Chondrocyte (in vitro differentiated cells): ENCODE measurements at regions not wholly inside any gene's neighbourhood (a gene's known extent, or its start where the extent isn't known, plus 50 kb on each side); places are given as distances from the start of the nearest gene placed in this dataset.

Source experiments
- DNase-seq: peaks from one replicate; pipeline ENCODE4 v3.0.0; 2021; ENCODE audit warnings: mixed read lengths, low spot score
- H3K27ac Mint-ChIP-seq: one replicate; pipeline ENCODE4 v1.8.0; 2021; ENCODE audit warnings: mild to moderate bottlenecking, moderate library complexity, mixed read lengths; ENCODE audit not compliant: unreplicated experiment
- H3K27me3 Mint-ChIP-seq: 2 replicates; pipeline ENCODE4 v1.8.0; 2021; ENCODE audit warnings: low read depth, mixed read lengths
- H3K36me3 Mint-ChIP-seq: 2 replicates; pipeline ENCODE4 v1.8.0; 2021; ENCODE audit warnings: low read depth, mixed read lengths
- H3K4me1 Mint-ChIP-seq: 2 replicates; pipeline ENCODE4 v1.8.0; 2021; ENCODE audit warnings: low read depth, mild to moderate bottlenecking, mixed read lengths
- H3K4me3 Mint-ChIP-seq: one replicate; pipeline ENCODE4 v1.8.0; 2021; ENCODE audit warnings: mild to moderate bottlenecking, moderate library complexity, mixed read lengths; ENCODE audit not compliant: unreplicated experiment
- H3K9me3 Mint-ChIP-seq: 2 replicates; pipeline ENCODE4 v1.8.0; 2021; ENCODE audit warnings: low read depth, mixed read lengths
- CTCF ChIP-seq: fragments of 200-600 bp; sonication (generic); IDR thresholded peaks from 2 replicates; pipeline ENCODE4 v1.5.0; 2021; ENCODE audit warnings: antibody characterized with exemption, mild to moderate bottlenecking, moderate library complexity

- Mint-ChIP-seq H3K4me1 (peaks cover 14% of the 10 kb centered on the region), H3K4me3 (no peak overlapping the region), H3K9me3 (peaks cover 3% of the 10 kb centered on the region), H3K27ac (no peak overlapping the region), H3K36me3 (no peaks in the 10 kb centered on the region), H3K27me3 (no peaks in the 10 kb centered on the region)
- no peak for TF ChIP-seq CTCF
- DNase-seq = no peak
Measured at GRCh38 chr12:75701859-75702258, 190.4 kb upstream of the KRR1 start.

DNA sequence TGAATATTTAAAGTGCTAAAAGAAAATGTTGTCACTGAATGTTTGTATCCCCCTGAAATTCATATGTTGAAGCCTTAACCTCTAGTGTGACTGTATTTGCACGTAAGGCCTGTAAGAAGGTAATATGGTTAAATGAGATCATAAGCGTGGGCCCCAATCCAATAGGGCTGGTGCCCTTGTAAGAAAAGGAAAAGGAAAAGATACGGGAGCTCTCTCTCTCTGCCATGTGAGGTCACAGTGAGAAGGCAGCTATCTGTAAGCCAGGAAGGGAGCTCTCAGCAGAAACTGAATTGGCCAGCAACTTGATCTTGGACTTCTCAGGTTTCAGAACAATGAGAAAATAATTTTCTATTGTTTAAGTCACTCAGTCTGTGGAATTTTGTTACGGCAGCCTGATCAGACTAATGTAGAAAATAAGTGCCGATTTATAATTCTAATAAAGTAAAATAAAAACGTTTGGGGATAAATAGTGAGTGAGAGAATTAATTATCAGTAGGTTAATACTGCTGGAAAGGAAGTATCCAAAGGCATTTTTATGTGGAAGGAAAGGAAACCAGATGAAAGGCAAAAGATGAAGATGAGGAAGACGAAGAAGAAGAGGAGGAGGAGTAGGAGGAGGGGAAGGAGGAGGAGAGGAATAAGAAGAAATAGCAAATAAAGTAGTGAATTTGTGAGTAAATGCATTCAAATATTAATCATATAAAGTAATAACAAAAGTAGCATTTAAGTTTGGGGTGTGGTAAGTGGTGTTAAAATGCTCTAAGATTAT, 188.5 kb upstream of the KRR1 start:
- Mint-ChIP-seq H3K27me3 (peaks cover 1% of the 10 kb centered on the region), H3K9me3 (peaks cover 3% of the 10 kb centered on the region), H3K4me1 (no peaks in the 10 kb centered on the region), H3K36me3 (no peaks in the 10 kb centered on the region), H3K4me3 (no peak overlapping the region), H3K27ac (no peak overlapping the region)
- no peak for DNase-seq
- TF ChIP-seq CTCF = no peak

GRCh38 chr12:75699251-75699650, 187.8 kb upstream of the KRR1 start:
- no peak for TF ChIP-seq CTCF
- H3K4me1 Mint-ChIP-seq = no peaks in the 10 kb centered on the region
- H3K27me3 Mint-ChIP-seq = peaks cover 1% of the 10 kb centered on the region
- H3K36me3 Mint-ChIP-seq = no peaks in the 10 kb centered on the region
- no peak overlapping the region for H3K4me3 Mint-ChIP-seq
- no peak overlapping the region for H3K27ac Mint-ChIP-seq
- no peak for DNase-seq
- peaks cover 3% of the 10 kb centered on the region for H3K9me3 Mint-ChIP-seq

GRCh38 chr12:75698052-75698451, 186.6 kb upstream of the KRR1 start:
- H3K9me3 Mint-ChIP-seq = peaks cover 3% of the 10 kb centered on the region
- no peak overlapping the region for H3K4me3 Mint-ChIP-seq
- H3K36me3 Mint-ChIP-seq = no peaks in the 10 kb centered on the region
- no peak for DNase-seq
- no peak for TF ChIP-seq CTCF
- peaks cover 1% of the 10 kb centered on the region for H3K27me3 Mint-ChIP-seq
- H3K27ac Mint-ChIP-seq = no peak overlapping the region
- H3K4me1 Mint-ChIP-seq = peaks cover under 1% of the 10 kb centered on the region

- no peak for TF ChIP-seq CTCF
- no peak for DNase-seq
- Mint-ChIP-seq H3K4me1 (peaks cover 9% of the 10 kb centered on the region), H3K36me3 (no peaks in the 10 kb centered on the region), H3K27ac (no peak overlapping the region), H3K4me3 (no peak overlapping the region), H3K27me3 (peaks cover 1% of the 10 kb centered on the region), H3K9me3 (peaks cover 3% of the 10 kb centered on the region)
Measured at GRCh38 chr12:75695926-75696325, 184.5 kb upstream of the KRR1 start.
